ENCODE measurements at regions not wholly inside any gene's neighbourhood (a gene's known extent, or its start where the extent isn't known, plus 50 kb on each side); places are given as distances from the start of the nearest gene placed in this dataset.
"Not testable (repeated sequence)": the region's sequence is repeated elsewhere in the genome, so short reads cannot be mapped to it uniquely, and the experiment has no call there.

GRCh38 chr10:9895453-9895852 lies 1122.2 kb upstream of the CELF2 start:
- DNase-seq (ENCODE audit: low read depth): no peak

GRCh38 chr10:9895981-9896380 lies 1121.7 kb upstream of the CELF2 start:
- DNase-seq (ENCODE audit: low read depth): no peak

- no peak for DNase-seq (ENCODE audit: low read depth)
These were observed 1118.9 kb upstream of the CELF2 start for GRCh38 chr10:9898633-9899395.

GRCh38 chr10:9900751-9901150 lies 1116.9 kb upstream of the CELF2 start:
- no peak for DNase-seq (ENCODE audit: low read depth)

- DNase-seq (ENCODE audit: low read depth): no peak
These were observed 1115.7 kb upstream of the CELF2 start for GRCh38 chr10:9901971-9902370.

- no peak for DNase-seq (ENCODE audit: low read depth)
These were observed 1107.2 kb upstream of the CELF2 start for GRCh38 chr10:9910446-9910845.

- no peak for DNase-seq (ENCODE audit: low read depth)
These were observed 1106.2 kb upstream of the CELF2 start for GRCh38 chr10:9911488-9911887.

- DNase-seq (ENCODE audit: low read depth): no peak
These were observed 1103.7 kb upstream of the CELF2 start for GRCh38 chr10:9913876-9914514.

- no peak for DNase-seq (ENCODE audit: low read depth)
These were observed 1096.1 kb upstream of the CELF2 start for GRCh38 chr10:9921544-9921943.

GRCh38 chr10:9922126-9922870 lies 1095.4 kb upstream of the CELF2 start:
- no peak for DNase-seq (ENCODE audit: low read depth)

GRCh38 chr10:9926003-9926402 lies 1091.7 kb upstream of the CELF2 start:
- DNase-seq (ENCODE audit: low read depth): no peak

- no peak for DNase-seq (ENCODE audit: low read depth)
These were observed 1090.8 kb upstream of the CELF2 start for GRCh38 chr10:9926881-9927280.

GRCh38 chr10:9939716-9940115 lies 1078.0 kb upstream of the CELF2 start:
- DNase-seq (ENCODE audit: low read depth): no peak

GRCh38 chr10:9944690-9945089 lies 1073.0 kb upstream of the CELF2 start:
- DNase-seq (ENCODE audit: low read depth): no peak

GRCh38 chr10:9950070-9950469 lies 1067.6 kb upstream of the CELF2 start:
- no peak for DNase-seq (ENCODE audit: low read depth)

- no peak for DNase-seq (ENCODE audit: low read depth)
These were observed 1066.0 kb upstream of the CELF2 start for GRCh38 chr10:9951481-9952257.

GRCh38 chr10:9957351-9957750 lies 1060.3 kb upstream of the CELF2 start:
- DNase-seq (ENCODE audit: low read depth): no peak

GRCh38 chr10:9957876-9958275 lies 1059.8 kb upstream of the CELF2 start:
- not testable (repeated sequence) for DNase-seq (ENCODE audit: low read depth)

GRCh38 chr10:9965341-9965740 lies 1052.3 kb upstream of the CELF2 start:
- no peak for DNase-seq (ENCODE audit: low read depth)

GRCh38 chr10:9986786-9987185 lies 1030.9 kb upstream of the CELF2 start:
- no peak for DNase-seq (ENCODE audit: low read depth)

- no peak for DNase-seq (ENCODE audit: low read depth)
These were observed 1030.5 kb upstream of the CELF2 start for GRCh38 chr10:9987197-9987596.

- DNase-seq (ENCODE audit: low read depth): peak; percentile 1
These were observed 1025.0 kb upstream of the CELF2 start for GRCh38 chr10:9992661-9993060.
